ENCODE measurements at regions not wholly inside any gene's neighbourhood (a gene's known extent, or its start where the extent isn't known, plus 50 kb on each side); places are given as distances from the start of the nearest gene placed in this dataset.
"Not testable (repeated sequence)": the region's sequence is repeated elsewhere in the genome, so short reads cannot be mapped to it uniquely, and the experiment has no call there.

- CTCF ChIA-PET, result no interaction called here
- no peaks in the 10 kb centered on the region for H3K36me3 Mint-ChIP-seq (ENCODE audit: low read depth)
- POLR2A ChIA-PET, result no interaction called here
Observed at GRCh38 chr7:152594801-152595200, 81.1 kb downstream of the XRCC2 start.

GRCh38 chr7:152591976-152592375 is 84.0 kb downstream of the XRCC2 start:
- intact Hi-C loops (cut with micrococcal nuclease), result no loop called here
- no peak for ATAC-seq (ENCODE audit: low read depth)

More at GRCh38 chr7:152594801-152595200, 81.1 kb downstream of the XRCC2 start:
- Mint-ChIP-seq H3K9me3 (no peaks in the 10 kb centered on the region), H3K4me3 (no peak overlapping the region), H3K4me1 (no peaks in the 10 kb centered on the region), H3K27ac (no peak overlapping the region), H3K27me3 (no peaks in the 10 kb centered on the region)
- ATAC-seq (ENCODE audit: low read depth) (no peak), DNase-seq (no peak)
- TF ChIP-seq CTCF (IDR thresholded peaks at IDR 0.05), result no peak
- intact Hi-C loops (cut with micrococcal nuclease), result no loop called here

GRCh38 chr7:152590481-152590880 is 85.5 kb downstream of the XRCC2 start:
- no peaks in the 10 kb centered on the region for H3K36me3 Mint-ChIP-seq (ENCODE audit: low read depth)
- POLR2A ChIA-PET, result no interaction called here

More at GRCh38 chr7:152591976-152592375, 84.0 kb downstream of the XRCC2 start:
- ChIA-PET POLR2A (no interaction called here), CTCF (no interaction called here)
- Mint-ChIP-seq H3K36me3 (ENCODE audit: low read depth) (no peaks in the 10 kb centered on the region), H3K4me3 (no peak overlapping the region), H3K9me3 (no peaks in the 10 kb centered on the region), H3K4me1 (no peaks in the 10 kb centered on the region), H3K27me3 (no peaks in the 10 kb centered on the region), H3K27ac (no peak overlapping the region)
- DNase-seq, result no peak
- TF ChIP-seq CTCF (IDR thresholded peaks at IDR 0.05), result no peak

GRCh38 chr7:152589821-152590220 is 86.1 kb downstream of the XRCC2 start:
- POLR2A ChIA-PET; intact Hi-C loops (cut with micrococcal nuclease); DNase-seq; ATAC-seq (ENCODE audit: low read depth); H3K36me3 Mint-ChIP-seq (ENCODE audit: low read depth); H3K27me3 Mint-ChIP-seq; H3K9me3 Mint-ChIP-seq; H3K4me3 Mint-ChIP-seq; H3K27ac Mint-ChIP-seq; CTCF ChIA-PET; H3K4me1 Mint-ChIP-seq: not testable (repeated sequence)

More at GRCh38 chr7:152590481-152590880, 85.5 kb downstream of the XRCC2 start:
- no peaks in the 10 kb centered on the region for H3K4me1 Mint-ChIP-seq
- no peaks in the 10 kb centered on the region for H3K27me3 Mint-ChIP-seq
- no peak for TF ChIP-seq CTCF (IDR thresholded peaks at IDR 0.05)
- no peak for DNase-seq
- H3K27ac Mint-ChIP-seq, result no peak overlapping the region
- CTCF ChIA-PET, result no interaction called here
- no peaks in the 10 kb centered on the region for H3K9me3 Mint-ChIP-seq
- no peak for ATAC-seq (ENCODE audit: low read depth)
- intact Hi-C loops (cut with micrococcal nuclease), result no loop called here
- no peak overlapping the region for H3K4me3 Mint-ChIP-seq

- TF ChIP-seq CTCF (IDR thresholded peaks at IDR 0.05), result no peak
- ChIA-PET POLR2A (no interaction called here), CTCF (no interaction called here)
- H3K27me3 Mint-ChIP-seq, result no peaks in the 10 kb centered on the region
- no peaks in the 10 kb centered on the region for H3K4me1 Mint-ChIP-seq
- H3K9me3 Mint-ChIP-seq, result no peaks in the 10 kb centered on the region
- intact Hi-C loops (cut with micrococcal nuclease), result no loop called here
- DNase-seq (no peak), ATAC-seq (ENCODE audit: low read depth) (no peak)
- H3K4me3 Mint-ChIP-seq, result no peak overlapping the region
- no peak overlapping the region for H3K27ac Mint-ChIP-seq
- H3K36me3 Mint-ChIP-seq (ENCODE audit: low read depth), result no peaks in the 10 kb centered on the region
Observed at GRCh38 chr7:152588350-152588749, 87.6 kb downstream of the XRCC2 start.

- no peak overlapping the region for H3K4me3 Mint-ChIP-seq
- H3K36me3 Mint-ChIP-seq (ENCODE audit: low read depth), result no peaks in the 10 kb centered on the region
- no peak overlapping the region for H3K27ac Mint-ChIP-seq
- no peaks in the 10 kb centered on the region for H3K27me3 Mint-ChIP-seq
- CTCF ChIA-PET, result no interaction called here
- intact Hi-C loops (cut with micrococcal nuclease), result no loop called here
- DNase-seq (no peak), ATAC-seq (ENCODE audit: low read depth) (no peak)
- H3K4me1 Mint-ChIP-seq, result no peaks in the 10 kb centered on the region
- H3K9me3 Mint-ChIP-seq, result no peaks in the 10 kb centered on the region
- POLR2A ChIA-PET, result no interaction called here
- TF ChIP-seq CTCF (IDR thresholded peaks at IDR 0.05), result no peak
Observed at GRCh38 chr7:152587366-152587765, 88.6 kb downstream of the XRCC2 start.

Measured in activated B cell treated with CpG ODN at 0.5 μM for 24 hours (primary cell).